Vagina (tissue), 2 donors: ENCODE measurements at regions not wholly inside any gene's neighbourhood (a gene's known extent, or its start where the extent isn't known, plus 50 kb on each side); places are given as distances from the start of the nearest gene placed in this dataset.

ENCODE experiments used
- DNase-seq, 2 donors: peaks; one replicate each; pipeline ENCODE4 v3.0.0-alpha.2; 2017; ENCODE audit errors: extremely low spot score in 2 of 2
- H3K27ac ChIP-seq: fragments of 200-600 bp; sonication (generic); one replicate; pipeline ENCODE4 v1.5.1; 2019
- H3K27me3 ChIP-seq: fragments of 200-600 bp; sonication (generic); one replicate; pipeline ENCODE4 v1.5.1; 2019
- H3K36me3 ChIP-seq, 2 donors: fragments of 200-600 bp; sonication (generic); one replicate each; pipeline ENCODE4 v1.5.1; 2017 to 2019
- H3K4me1 ChIP-seq: fragments of 200-600 bp; sonication (generic); one replicate; pipeline ENCODE4 v1.5.1; 2019
- H3K4me3 ChIP-seq, 2 donors: fragments of 200-600 bp; sonication (generic); 1 replicate in 1 of 2; 2 replicates in 1 of 2; pipeline ENCODE4 v1.5.1; 2016 to 2019
- H3K9me3 ChIP-seq: fragments of 200-600 bp; sonication (generic); one replicate; pipeline ENCODE4 v1.5.1; 2019
- POLR2A ChIP-seq, 2 donors: fragments of 450-650 bp; IDR thresholded peaks; one replicate each; pipeline ENCODE4 v1.6.1; 2017; ENCODE audit warnings: antibody characterized with exemption in 2 of 2, mild to moderate bottlenecking in 2 of 2, moderate library complexity in 2 of 2
- POLR2AphosphoS5 ChIP-seq, 2 donors: sonication (generic); formaldehyde crosslinking; IDR thresholded peaks; one replicate each; pipeline ENCODE4 v1.9.0; 2017; ENCODE audit warnings: antibody characterized with exemption in 2 of 2, mild to moderate bottlenecking in 2 of 2, low read depth in 1 of 2; ENCODE audit not compliant: insufficient read depth in 1 of 2
- intact Hi-C: fragments of 100-400 bp; cut with DNase I; formaldehyde crosslinking; loops from one replicate; pipeline ENCODE4 v1.15.1; 2023
- TF ChIP-seq, protein P1 (sequence below), 3 experiments: fragments of 450-650 bp in 2 of 3; fragments of 200-600 bp in 1 of 3; sonication (generic) in 1 of 3; IDR thresholded peaks; one replicate each; pipeline ENCODE4 v1.5.1; 2017 to 2019; ENCODE audit warnings: antibody characterized with exemption in 3 of 3, mild to moderate bottlenecking in 2 of 3, moderate library complexity in 2 of 3

DNA sequence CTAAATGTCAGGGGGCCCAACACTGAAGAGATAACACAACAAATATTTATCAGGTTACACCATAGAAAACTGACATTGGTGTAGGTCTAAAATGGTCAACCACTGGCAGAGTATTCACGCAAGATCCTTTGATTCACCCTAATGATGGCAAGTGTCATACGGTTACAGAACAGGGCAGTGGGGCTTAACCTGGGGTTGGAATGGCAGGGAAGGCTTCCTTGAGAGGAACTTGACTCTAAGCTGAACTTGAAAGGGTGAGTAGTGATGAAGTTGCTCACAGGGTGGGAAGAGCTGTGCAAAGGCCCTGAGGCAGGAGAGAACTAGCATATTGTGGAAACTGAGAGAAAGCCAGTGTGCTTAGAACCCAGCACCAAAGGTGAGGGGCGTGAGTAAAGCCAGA is 97.1 kb upstream of the MVB12B start:
- Histone ChIP-seq H3K27me3 (no peaks in the 10 kb centered on the region), H3K27ac (no peak overlapping the region), H3K9me3 (no peaks in the 10 kb centered on the region), H3K36me3 (no peaks in the 10 kb centered on the region), H3K4me3 (no peak overlapping the region), H3K4me1 (no peaks in the 10 kb centered on the region)
- DNase-seq = peak; percentile 13 to 72
- TF ChIP-seq POLR2AphosphoS5 (IDR thresholded peaks at IDR 0.05; ENCODE audit: insufficient read depth in 1 of 2, low read depth in 1 of 2) (no peak), POLR2A (IDR thresholded peaks at IDR 0.05) (no peak)
- intact Hi-C loops = loop anchor here (5.0 kb wide), 1 partner anchor 817 kb away; no protein-coding TSS in a partner anchor

DNA sequence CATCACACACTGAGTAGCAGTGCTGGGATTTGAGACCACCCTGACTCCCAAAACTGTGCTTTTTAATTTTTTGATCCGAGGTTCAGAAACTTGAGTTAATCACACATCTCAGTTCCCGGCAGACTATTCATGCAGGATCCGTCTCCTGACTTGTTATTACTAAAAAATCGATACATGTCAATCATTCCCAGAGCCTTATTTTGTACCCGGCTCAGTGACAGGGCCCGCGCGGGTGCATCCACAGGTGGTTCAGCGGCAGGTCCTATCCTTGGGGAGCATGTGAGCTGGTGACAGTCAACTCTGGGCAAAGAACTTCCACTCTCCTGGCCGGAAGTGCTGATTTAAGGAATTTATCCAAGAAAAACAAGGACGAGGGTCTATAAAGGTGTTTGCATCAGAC is 95.9 kb upstream of the MVB12B start:
- Histone ChIP-seq H3K9me3 (no peaks in the 10 kb centered on the region), H3K27ac (no peak overlapping the region), H3K4me1 (no peaks in the 10 kb centered on the region), H3K4me3 (no peak overlapping the region), H3K27me3 (no peaks in the 10 kb centered on the region), H3K36me3 (no peaks in the 10 kb centered on the region)
- no peak for DNase-seq
- no peak for TF ChIP-seq POLR2A (IDR thresholded peaks at IDR 0.05)
- TF ChIP-seq, protein P1, sequence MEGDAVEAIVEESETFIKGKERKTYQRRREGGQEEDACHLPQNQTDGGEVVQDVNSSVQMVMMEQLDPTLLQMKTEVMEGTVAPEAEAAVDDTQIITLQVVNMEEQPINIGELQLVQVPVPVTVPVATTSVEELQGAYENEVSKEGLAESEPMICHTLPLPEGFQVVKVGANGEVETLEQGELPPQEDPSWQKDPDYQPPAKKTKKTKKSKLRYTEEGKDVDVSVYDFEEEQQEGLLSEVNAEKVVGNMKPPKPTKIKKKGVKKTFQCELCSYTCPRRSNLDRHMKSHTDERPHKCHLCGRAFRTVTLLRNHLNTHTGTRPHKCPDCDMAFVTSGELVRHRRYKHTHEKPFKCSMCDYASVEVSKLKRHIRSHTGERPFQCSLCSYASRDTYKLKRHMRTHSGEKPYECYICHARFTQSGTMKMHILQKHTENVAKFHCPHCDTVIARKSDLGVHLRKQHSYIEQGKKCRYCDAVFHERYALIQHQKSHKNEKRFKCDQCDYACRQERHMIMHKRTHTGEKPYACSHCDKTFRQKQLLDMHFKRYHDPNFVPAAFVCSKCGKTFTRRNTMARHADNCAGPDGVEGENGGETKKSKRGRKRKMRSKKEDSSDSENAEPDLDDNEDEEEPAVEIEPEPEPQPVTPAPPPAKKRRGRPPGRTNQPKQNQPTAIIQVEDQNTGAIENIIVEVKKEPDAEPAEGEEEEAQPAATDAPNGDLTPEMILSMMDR (IDR thresholded peaks at IDR 0.05) = no peak
- no peak for TF ChIP-seq POLR2AphosphoS5 (IDR thresholded peaks at IDR 0.05; ENCODE audit: insufficient read depth in 1 of 2, low read depth in 1 of 2)
- intact Hi-C loops = no loop called here

DNA sequence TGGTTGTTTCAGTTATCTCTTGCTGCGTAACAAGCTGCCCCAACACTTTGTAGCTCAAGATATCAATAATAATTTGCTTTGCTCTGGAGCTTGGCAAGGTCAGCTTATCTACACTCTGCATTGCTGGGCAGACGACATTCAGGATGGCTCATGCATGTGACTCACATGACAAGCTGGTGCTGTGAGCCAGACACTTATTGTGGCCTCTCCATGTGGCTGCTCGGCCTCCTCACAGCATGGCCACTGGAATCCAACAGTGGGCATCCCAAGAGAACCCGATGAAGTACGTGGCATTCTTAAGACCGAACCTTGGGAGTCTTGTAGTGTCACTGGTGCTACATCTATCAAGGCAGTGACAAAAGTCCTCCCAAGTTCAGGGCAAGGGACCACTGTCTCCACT is 94.2 kb upstream of the MVB12B start:
- H3K4me1 ChIP-seq = no peaks in the 10 kb centered on the region
- DNase-seq = no peak
- H3K9me3 ChIP-seq = no peaks in the 10 kb centered on the region
- no peak overlapping the region for H3K4me3 ChIP-seq
- H3K36me3 ChIP-seq = no peaks in the 10 kb centered on the region
- no peak overlapping the region for H3K27ac ChIP-seq
- intact Hi-C loops = no loop called here
- TF ChIP-seq POLR2A (IDR thresholded peaks at IDR 0.05) = no peak
- no peaks in the 10 kb centered on the region for H3K27me3 ChIP-seq

DNA sequence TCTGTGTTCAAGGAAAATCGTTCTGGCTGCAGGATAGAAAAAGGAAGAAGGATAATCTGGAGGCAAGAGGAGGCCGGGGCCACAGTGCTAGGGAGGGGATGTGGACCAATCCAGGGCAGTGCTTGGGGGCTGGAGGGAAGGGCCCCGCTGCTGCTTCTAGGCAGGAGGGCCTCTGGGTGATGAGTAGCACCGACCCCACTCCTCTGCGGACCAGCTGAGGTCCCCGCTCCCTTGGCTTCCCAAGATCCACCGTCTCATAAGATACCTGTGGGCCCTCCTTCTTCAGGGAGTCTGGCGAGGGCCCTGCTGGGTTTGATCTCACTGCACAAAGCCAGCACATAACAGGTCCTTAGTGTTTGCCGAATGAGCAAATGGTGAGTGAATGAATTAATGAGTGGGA is 93.5 kb upstream of the MVB12B start:
- Histone ChIP-seq H3K4me1 (no peaks in the 10 kb centered on the region), H3K27me3 (no peaks in the 10 kb centered on the region), H3K9me3 (no peaks in the 10 kb centered on the region), H3K36me3 (no peaks in the 10 kb centered on the region), H3K27ac (no peak overlapping the region), H3K4me3 (no peak overlapping the region)
- DNase-seq = no peak
- intact Hi-C loops = no loop called here
- TF ChIP-seq POLR2A (IDR thresholded peaks at IDR 0.05) (no peak), POLR2AphosphoS5 (IDR thresholded peaks at IDR 0.05; ENCODE audit: insufficient read depth in 1 of 2, low read depth in 1 of 2) (no peak)
- TF ChIP-seq, protein P1 (IDR thresholded peaks at IDR 0.05) = no peak

DNA sequence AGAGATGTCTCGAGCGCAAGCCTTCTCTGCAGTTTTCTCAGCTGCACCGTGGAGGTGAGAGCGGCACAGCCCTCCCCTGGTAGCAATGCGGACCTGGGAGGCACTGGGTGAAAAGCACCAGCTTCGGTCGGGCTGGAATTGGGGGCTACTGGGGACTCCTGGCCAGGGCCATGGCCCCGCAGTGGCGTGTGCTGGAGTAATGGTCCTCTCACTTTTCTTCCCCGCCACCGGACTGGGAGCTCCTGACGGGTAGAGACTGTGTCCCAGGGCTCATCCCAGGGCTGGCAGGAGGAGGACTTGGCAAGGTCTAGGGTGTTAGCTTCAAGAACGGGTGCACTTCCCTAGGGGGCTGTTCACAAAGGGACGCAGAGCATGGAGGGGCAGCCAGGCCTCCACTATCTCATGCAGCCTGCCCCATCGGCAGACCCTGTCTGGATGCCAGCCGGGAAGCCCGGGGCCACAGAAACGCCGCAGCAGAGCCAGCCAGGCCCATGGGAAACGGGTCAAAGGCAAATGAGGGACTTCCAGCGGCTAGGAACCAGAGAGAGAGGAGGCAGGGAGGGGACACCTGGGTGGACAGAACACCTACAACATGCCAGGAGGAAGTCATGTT is 92.6 kb upstream of the MVB12B start:
- Histone ChIP-seq H3K36me3 (no peaks in the 10 kb centered on the region), H3K27me3 (no peaks in the 10 kb centered on the region), H3K4me1 (no peaks in the 10 kb centered on the region), H3K9me3 (no peaks in the 10 kb centered on the region), H3K4me3 (no peak overlapping the region), H3K27ac (no peak overlapping the region)
- intact Hi-C loops = no loop called here
- TF ChIP-seq, protein P1 (IDR thresholded peaks at IDR 0.05) = no peak
- no peak for TF ChIP-seq POLR2A (IDR thresholded peaks at IDR 0.05)
- TF ChIP-seq POLR2AphosphoS5 (IDR thresholded peaks at IDR 0.05; ENCODE audit: insufficient read depth in 1 of 2, low read depth in 1 of 2) = no peak
- DNase-seq = no peak

DNA sequence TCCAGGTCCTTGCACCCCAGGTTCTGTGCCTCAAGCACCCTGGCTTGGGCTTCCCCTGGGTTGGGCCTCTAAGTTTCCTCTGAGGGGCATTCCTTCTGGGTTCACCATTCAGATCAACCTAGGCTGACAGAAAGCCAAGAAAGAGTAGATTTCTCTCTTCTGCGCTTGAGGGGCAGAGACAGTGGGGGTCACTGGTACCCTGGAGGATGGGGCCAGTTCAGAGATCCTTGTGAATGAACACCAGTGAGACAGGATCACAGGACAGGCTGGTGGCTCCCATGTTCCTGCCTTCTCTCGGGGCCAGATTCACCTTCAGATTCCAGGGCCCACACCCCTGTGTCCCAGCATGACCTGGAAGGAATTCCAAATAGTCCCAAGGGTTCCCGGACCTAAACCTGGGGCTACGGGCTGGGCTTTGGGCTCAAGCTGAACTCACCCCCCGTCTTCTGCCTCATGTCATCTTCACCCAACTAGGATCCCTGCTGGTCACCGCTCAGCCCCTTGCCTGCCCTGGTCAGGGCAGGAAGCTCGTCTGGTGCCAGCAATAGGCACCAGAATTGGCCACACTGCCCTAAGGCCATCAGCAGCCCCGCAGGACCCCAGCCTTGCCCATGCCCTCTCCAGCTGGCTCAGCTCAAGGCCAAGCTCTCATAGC is 91.8 kb upstream of the MVB12B start:
- H3K27me3 ChIP-seq = no peaks in the 10 kb centered on the region
- H3K4me1 ChIP-seq = no peaks in the 10 kb centered on the region

More for the DNA sequence above, 91.8 kb upstream of the MVB12B start:
- no peaks in the 10 kb centered on the region for H3K9me3 ChIP-seq
- H3K4me3 ChIP-seq = no peak overlapping the region
- intact Hi-C loops = no loop called here
- TF ChIP-seq, protein P1 (IDR thresholded peaks at IDR 0.05) = no peak
- TF ChIP-seq POLR2A (IDR thresholded peaks at IDR 0.05) (no peak), POLR2AphosphoS5 (IDR thresholded peaks at IDR 0.05; ENCODE audit: insufficient read depth in 1 of 2, low read depth in 1 of 2) (no peak)
- no peak for DNase-seq
- H3K27ac ChIP-seq = no peak overlapping the region
- no peaks in the 10 kb centered on the region for H3K36me3 ChIP-seq
